SK-N-SH (cell line): ENCODE measurements at regions not wholly inside any gene's neighbourhood (a gene's known extent, or its start where the extent isn't known, plus 50 kb on each side); places are given as distances from the start of the nearest gene placed in this dataset.

Source experiments
- POLR2AphosphoS5 ChIP-seq: IDR thresholded peaks from 2 replicates; pipeline ENCODE4 v1.6.1; 2012; ENCODE audit warnings: low read depth, low read length
- RCOR1 ChIP-seq: fragments of 150-350 bp; IDR thresholded peaks from 2 replicates; pipeline ENCODE4 v1.6.1; 2017; ENCODE audit warnings: antibody characterized with exemption, low read length
- SMC3 ChIP-seq: IDR thresholded peaks from 2 replicates; pipeline ENCODE4 v1.6.1; 2012; ENCODE audit warnings: low read depth, low read length, improper control_type of control experiment
- TF ChIP-seq, protein P1 (sequence below): fragments of 200-600 bp; sonication (generic); IDR thresholded peaks from 2 replicates; pipeline ENCODE4 v1.6.1; 2017; ENCODE audit warnings: antibody characterized with exemption, mild to moderate bottlenecking, moderate library complexity
- TF ChIP-seq, protein P2 (sequence below): fragments of 150-350 bp; IDR thresholded peaks from 2 replicates; pipeline ENCODE4 v1.6.1; 2017; ENCODE audit warnings: antibody characterized with exemption, low read length, low read depth, borderline replicate concordance

DNA sequence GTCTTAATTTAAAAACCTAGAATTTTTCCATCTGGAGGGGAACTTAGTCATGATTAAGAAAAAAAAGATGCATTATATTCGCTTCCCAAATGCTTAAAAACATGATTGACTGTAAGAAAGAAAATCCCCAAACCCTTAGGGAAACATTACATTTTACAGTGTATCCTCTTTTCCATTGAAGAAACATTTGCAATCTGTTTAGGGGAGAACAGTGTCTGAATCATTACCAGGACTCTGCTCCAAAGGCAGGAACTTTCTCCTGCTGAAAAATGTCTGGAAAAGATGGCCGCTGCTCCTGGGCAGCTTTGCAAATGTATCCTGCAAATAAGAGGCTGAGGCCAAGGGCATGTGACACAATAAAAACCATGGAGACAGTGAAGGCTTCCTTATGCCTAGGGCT lies 173.7 kb downstream of the BUB3 start:
- TF ChIP-seq, protein P1, sequence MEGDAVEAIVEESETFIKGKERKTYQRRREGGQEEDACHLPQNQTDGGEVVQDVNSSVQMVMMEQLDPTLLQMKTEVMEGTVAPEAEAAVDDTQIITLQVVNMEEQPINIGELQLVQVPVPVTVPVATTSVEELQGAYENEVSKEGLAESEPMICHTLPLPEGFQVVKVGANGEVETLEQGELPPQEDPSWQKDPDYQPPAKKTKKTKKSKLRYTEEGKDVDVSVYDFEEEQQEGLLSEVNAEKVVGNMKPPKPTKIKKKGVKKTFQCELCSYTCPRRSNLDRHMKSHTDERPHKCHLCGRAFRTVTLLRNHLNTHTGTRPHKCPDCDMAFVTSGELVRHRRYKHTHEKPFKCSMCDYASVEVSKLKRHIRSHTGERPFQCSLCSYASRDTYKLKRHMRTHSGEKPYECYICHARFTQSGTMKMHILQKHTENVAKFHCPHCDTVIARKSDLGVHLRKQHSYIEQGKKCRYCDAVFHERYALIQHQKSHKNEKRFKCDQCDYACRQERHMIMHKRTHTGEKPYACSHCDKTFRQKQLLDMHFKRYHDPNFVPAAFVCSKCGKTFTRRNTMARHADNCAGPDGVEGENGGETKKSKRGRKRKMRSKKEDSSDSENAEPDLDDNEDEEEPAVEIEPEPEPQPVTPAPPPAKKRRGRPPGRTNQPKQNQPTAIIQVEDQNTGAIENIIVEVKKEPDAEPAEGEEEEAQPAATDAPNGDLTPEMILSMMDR = no peak
- TF ChIP-seq POLR2AphosphoS5 (no peak), SMC3 (no peak), RCOR1 (no peak)
- TF ChIP-seq, protein P2, sequence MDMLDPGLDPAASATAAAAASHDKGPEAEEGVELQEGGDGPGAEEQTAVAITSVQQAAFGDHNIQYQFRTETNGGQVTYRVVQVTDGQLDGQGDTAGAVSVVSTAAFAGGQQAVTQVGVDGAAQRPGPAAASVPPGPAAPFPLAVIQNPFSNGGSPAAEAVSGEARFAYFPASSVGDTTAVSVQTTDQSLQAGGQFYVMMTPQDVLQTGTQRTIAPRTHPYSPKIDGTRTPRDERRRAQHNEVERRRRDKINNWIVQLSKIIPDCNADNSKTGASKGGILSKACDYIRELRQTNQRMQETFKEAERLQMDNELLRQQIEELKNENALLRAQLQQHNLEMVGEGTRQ = no peak
